ENCODE measurements at regions not wholly inside any gene's neighbourhood (a gene's known extent, or its start where the extent isn't known, plus 50 kb on each side); places are given as distances from the start of the nearest gene placed in this dataset.

DNA sequence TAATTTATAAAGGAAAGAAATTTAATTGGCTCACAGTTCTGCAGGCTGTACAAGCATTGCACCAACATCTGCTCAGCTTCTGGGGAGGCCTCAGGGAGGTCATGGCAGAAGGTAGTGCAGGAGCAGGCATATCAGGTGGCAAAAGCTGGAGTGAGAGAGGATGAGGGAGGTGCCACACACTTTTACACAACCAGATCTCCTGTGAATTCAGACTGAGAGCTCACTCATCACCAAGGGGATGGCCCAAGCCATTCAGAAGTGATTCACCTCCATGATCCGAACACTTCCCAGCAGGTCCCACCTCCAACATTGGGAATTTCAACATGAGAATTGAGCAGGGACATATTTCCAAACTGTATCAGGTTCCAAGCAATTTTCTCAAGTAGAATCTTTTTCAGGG is 84.7 kb upstream of the BRINP1 start:
- TF ChIP-seq, protein P1, sequence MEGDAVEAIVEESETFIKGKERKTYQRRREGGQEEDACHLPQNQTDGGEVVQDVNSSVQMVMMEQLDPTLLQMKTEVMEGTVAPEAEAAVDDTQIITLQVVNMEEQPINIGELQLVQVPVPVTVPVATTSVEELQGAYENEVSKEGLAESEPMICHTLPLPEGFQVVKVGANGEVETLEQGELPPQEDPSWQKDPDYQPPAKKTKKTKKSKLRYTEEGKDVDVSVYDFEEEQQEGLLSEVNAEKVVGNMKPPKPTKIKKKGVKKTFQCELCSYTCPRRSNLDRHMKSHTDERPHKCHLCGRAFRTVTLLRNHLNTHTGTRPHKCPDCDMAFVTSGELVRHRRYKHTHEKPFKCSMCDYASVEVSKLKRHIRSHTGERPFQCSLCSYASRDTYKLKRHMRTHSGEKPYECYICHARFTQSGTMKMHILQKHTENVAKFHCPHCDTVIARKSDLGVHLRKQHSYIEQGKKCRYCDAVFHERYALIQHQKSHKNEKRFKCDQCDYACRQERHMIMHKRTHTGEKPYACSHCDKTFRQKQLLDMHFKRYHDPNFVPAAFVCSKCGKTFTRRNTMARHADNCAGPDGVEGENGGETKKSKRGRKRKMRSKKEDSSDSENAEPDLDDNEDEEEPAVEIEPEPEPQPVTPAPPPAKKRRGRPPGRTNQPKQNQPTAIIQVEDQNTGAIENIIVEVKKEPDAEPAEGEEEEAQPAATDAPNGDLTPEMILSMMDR (conservative IDR thresholded peaks at IDR 0.05; ENCODE audit: low read length), result no peak
- no peak for TF ChIP-seq EZH2phosphoT487 (IDR thresholded peaks at IDR 0.05; ENCODE audit: borderline replicate concordance, low read depth, low read length)

Data from OCI-LY7 (cell line).